Glomerular visceral epithelial cell (primary cell): ENCODE measurements at regions not wholly inside any gene's neighbourhood (a gene's known extent, or its start where the extent isn't known, plus 50 kb on each side); places are given as distances from the start of the nearest gene placed in this dataset.

ENCODE experiments used
- DNase-seq: peaks from one replicate; pipeline ENCODE4 v3.0.0-alpha.2; 2016; ENCODE audit errors: extremely low spot score

DNA sequence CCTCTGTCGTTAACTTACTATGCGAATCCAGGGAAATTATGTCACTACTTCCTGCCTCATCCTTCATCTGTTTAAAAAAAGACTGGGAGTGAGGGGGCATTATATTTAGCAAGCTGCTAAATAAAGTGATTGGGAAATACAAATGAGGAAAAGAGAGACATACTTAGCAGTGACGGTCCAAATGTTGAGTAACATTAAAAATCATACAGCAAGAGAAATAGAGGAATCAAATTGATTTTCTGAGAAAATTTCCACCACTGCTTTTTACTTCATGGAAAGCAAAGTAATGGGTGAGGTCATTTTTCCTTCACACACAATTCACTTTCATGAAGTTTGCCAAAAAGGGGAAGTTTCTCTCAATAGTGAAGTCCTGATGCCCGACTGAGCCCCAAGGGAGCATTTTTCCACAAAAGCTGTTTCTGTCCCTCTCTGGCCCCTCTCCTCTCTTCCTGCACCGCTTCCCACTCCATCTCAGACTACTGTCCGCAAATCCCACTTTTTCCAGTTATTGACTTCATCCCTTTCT, 61.9 kb upstream of the ADO start:
- DNase-seq: no peak

DNA sequence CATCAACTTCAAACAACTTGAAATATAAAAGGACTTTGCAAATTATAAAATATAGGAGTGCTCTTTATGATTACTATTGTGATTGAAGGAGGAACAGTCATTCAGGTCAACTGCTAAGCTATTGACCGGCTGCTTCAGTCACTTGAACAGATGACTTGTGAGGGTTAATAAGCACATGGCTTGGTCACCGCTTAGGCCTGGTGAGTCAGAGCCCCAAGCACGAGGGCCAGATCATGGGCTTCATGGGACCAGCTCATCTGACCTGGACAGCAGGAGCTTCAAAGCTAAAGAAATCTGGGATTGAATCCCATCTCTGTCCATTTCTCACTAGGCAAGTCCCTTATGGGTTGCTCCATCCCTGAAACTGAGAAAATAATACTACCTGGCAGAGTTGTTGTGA, 60.4 kb upstream of the ADO start:
- DNase-seq: peak; percentile 49

DNA sequence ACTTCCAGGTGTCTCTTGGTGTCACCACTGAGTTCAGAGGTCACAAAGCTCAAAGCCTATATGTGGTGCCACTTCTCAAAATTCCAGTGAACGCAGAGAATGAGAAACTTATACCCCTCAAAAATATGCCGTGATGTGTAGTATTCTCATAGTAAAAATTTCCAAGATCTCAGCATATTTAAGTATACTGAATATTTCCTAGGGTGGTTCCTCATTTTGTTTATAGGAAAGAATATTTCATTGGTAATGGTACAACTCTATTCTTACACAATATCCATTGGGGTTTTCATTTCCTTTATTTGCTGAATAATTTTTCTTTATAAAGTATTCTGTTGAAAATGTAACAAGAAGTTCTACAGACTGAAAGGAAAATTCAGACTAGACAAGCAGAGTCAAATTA, 58.9 kb upstream of the ADO start:
- DNase-seq: no peak

DNA sequence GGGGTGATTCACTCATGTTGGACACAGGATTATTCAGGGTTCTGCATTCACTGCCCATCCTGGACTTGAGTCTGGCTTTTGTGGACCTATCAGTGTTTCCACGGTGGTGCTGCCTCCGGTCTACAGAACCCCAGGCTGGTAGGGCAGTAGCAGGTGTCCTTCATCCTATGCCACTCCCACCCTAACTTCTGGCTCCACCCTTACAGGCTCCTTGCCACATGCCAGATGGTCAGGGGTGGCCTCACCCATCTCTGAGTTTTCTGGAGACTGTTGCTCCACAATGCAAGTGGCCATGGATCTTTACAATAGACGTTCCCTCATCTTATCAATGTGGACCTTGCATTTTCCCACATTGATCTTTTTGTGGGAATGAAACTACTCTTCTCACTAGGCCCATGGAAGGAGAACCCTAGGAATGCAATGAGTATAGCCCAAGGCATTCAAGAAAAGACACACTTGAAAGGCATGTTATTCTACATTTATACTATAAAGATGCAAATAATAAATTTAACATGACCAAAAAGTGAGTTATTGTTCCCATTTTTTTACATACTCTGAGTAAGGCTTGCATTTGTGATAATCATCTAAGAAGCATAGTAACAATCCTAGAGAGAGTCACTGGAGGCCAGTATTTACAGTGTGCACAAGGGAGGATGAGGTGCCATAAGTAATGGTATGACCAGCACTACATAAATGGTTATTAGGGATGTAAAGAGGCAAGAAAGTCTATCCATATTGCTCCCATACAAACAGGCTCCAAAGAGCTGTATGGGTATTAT, 57.4 kb upstream of the ADO start:
- no peak for DNase-seq

DNA sequence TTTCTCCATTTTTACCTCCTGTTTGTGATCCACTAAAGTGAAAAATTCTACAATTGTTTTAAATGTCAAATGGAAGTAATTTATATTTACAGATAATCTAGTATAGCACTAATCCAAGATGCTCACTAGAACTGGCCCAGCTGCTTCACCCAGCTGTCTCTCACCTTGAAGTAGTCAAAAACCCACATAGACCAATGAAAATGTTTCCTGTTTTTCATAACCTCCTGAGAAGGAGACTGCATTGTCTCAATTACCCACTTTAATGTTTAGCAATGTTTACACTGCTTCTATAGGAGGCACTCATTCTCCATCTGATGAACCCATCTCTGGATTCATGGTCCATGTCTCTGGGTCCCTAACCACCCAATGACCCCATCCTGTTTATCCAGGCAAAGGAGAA, 56.1 kb upstream of the ADO start:
- no peak for DNase-seq

DNA sequence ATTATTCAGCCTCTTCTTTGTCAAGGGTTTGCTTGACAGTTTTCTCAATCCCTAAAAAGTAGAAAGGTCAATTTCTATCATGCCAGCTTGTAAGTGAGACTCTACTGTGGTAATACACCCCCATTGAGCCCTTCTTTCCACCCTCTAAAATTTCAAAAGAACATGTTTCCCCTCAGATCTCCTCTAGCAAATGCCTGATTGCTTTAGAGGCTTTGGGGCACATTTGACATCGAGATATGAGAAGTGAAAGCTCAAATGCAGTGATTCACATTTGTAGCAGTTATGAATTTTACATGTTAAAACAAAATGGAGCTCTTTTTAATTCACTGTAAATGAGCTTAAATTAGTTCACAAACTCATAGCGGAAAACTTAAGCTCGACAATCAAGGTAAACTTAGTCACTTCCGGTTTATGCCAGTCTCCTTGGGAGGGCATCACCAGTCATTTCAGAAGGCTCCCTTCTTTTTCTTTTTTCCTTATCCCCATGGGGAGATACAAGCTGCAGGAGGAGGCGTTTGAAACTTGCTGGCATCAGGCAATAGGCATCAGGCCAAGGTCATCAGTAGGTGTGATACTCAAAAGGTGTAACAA, 55.3 kb upstream of the ADO start:
- DNase-seq: no peak
